Kidney (tissue), 13 donors: ENCODE measurements at regions not wholly inside any gene's neighbourhood (a gene's known extent, or its start where the extent isn't known, plus 50 kb on each side); places are given as distances from the start of the nearest gene placed in this dataset.

ENCODE experiments used
- DNase-seq, 5 donors: peaks; one replicate each; pipeline ENCODE4 v3.0.0-alpha.2; 2013 to 2020
- FAIRE-seq: peaks from 2 replicates; lab custom pipeline; 2012; peaks lifted over from hg19 to GRCh38; lab: Jason Lieb, UNC
- H3K27ac ChIP-seq, 2 donors: one replicate each; pipeline ENCODE4 v1.7.0; 2013; ENCODE audit warnings: low read depth in 2 of 2, low read length in 2 of 2, inconsistent platforms in 1 of 2
- H3K27me3 ChIP-seq: one replicate; pipeline ENCODE4 v1.7.1; 2013; ENCODE audit warnings: low read length, inconsistent platforms; ENCODE audit not compliant: control insufficient read depth, insufficient read depth
- H3K36me3 ChIP-seq, 3 donors: one replicate each; pipeline versions ENCODE4 v1.7.0 to v1.7.1; 2013; ENCODE audit warnings: low read length in 3 of 3, control low read depth in 1 of 3, inconsistent platforms in 1 of 3; ENCODE audit not compliant: insufficient read depth in 3 of 3, control insufficient read depth in 2 of 3
- H3K4me1 ChIP-seq, 3 donors: one replicate each; pipeline versions ENCODE4 v1.7.0 to v1.7.1; 2013; ENCODE audit warnings: low read length in 3 of 3, inconsistent platforms in 1 of 3, low read depth in 1 of 3; ENCODE audit not compliant: control insufficient read depth in 2 of 3, insufficient read depth in 2 of 3
- H3K4me3 ChIP-seq, 3 donors: one replicate each; pipeline versions ENCODE4 v1.7.0 to v1.8.1; 2013; ENCODE audit warnings: low read length in 3 of 3, control low read depth in 1 of 3, inconsistent platforms in 1 of 3
- H3K9ac ChIP-seq, 3 donors: one replicate each; pipeline versions ENCODE4 v1.7.0 to v1.7.1; 2013; ENCODE audit warnings: low read length in 3 of 3, control low read depth in 1 of 3, inconsistent platforms in 1 of 3
- H3K9me3 ChIP-seq, 3 donors: one replicate each; pipeline versions ENCODE4 v1.7.0 to v1.7.1; 2013; ENCODE audit warnings: low read length in 3 of 3, control low read depth in 1 of 3, inconsistent platforms in 1 of 3; ENCODE audit not compliant: control insufficient read depth in 2 of 3, insufficient read depth in 1 of 3
- intact Hi-C: fragments of 100-400 bp; cut with DNase I; formaldehyde crosslinking; loops from one replicate; pipeline ENCODE4 v1.11.1; 2022
- TF ChIP-seq, protein P1 (sequence below): IDR thresholded peaks from 3 replicates; pipeline ENCODE4 v1.5.1; 2012; ENCODE audit warnings: mild to moderate bottlenecking, moderate library complexity, borderline replicate concordance; ENCODE audit not compliant: insufficient read depth; ENCODE audit errors: extremely low read depth
- donor health status: control.
- donor health status: control.
- donor health status: control.
- donor health status: control.
- donor health status: control.
- donor health status: DM: yes; HTN: yes; CAD: no.
- donor health status: Normal renal cell carcinoma (clear cell type).

DNA sequence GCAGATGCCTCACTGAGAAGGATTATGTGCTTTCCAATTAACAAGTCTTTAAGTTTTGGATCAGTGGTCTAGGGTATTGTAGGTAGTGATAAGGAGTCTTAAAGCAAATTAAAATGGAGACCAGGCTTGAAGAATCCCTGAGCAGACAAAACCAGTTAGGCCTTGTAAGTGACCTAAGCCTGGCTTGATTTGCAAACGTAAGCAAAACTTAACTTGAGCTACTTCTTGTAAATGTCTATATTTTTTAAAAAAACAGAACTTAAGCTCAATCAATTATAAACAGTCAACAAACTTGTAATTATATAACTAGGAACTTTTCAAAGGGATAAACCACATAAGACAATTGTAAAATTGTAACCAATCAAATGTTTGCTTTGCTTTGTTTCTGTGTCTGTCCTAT, 72.7 kb upstream of the NALF2 start:
- H3K4me3 ChIP-seq, result no peak overlapping the region
- H3K27ac ChIP-seq, result no peak overlapping the region
- no peaks in the 10 kb centered on the region for H3K36me3 ChIP-seq
- TF ChIP-seq, protein P1, sequence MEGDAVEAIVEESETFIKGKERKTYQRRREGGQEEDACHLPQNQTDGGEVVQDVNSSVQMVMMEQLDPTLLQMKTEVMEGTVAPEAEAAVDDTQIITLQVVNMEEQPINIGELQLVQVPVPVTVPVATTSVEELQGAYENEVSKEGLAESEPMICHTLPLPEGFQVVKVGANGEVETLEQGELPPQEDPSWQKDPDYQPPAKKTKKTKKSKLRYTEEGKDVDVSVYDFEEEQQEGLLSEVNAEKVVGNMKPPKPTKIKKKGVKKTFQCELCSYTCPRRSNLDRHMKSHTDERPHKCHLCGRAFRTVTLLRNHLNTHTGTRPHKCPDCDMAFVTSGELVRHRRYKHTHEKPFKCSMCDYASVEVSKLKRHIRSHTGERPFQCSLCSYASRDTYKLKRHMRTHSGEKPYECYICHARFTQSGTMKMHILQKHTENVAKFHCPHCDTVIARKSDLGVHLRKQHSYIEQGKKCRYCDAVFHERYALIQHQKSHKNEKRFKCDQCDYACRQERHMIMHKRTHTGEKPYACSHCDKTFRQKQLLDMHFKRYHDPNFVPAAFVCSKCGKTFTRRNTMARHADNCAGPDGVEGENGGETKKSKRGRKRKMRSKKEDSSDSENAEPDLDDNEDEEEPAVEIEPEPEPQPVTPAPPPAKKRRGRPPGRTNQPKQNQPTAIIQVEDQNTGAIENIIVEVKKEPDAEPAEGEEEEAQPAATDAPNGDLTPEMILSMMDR, result no peak
- DNase-seq, result no peak
- H3K4me1 ChIP-seq, result no peaks in the 10 kb centered on the region
- H3K9ac ChIP-seq, result no peak overlapping the region
- H3K27me3 ChIP-seq, result peaks cover 4% of the 10 kb centered on the region
- intact Hi-C loops, result no loop called here
- H3K9me3 ChIP-seq, result no peaks in the 10 kb centered on the region
- FAIRE-seq, result peak; percentile 32

DNA sequence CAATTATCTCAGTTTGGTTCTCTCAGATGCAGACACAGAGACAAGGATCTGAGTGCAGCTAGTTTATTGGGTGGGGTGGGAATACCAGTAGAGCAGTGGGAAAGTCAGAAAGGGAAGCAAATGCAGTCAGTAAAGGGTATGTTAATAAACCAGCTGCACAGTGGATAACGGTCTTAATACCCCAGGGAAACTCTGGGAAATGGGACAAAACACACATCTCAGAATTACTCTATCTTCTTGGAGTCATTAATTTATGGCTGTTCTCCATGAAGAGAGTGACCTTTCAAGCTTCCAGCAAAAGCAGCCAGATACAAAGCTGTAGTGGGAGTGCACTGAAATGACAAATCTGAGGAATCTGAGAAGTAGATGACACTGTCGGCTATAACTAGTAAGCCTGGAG, 73.3 kb upstream of the NALF2 start:
- Histone ChIP-seq H3K9ac (no peak overlapping the region), H3K36me3 (no peaks in the 10 kb centered on the region), H3K4me1 (no peaks in the 10 kb centered on the region), H3K4me3 (no peak overlapping the region), H3K27me3 (peaks cover 4% of the 10 kb centered on the region), H3K27ac (no peak overlapping the region), H3K9me3 (no peaks in the 10 kb centered on the region)
- TF ChIP-seq, protein P1, result no peak
- DNase-seq, result peak in 2 of 5 donors; percentile 6 to 13
- FAIRE-seq, result no peak
- intact Hi-C loops, result no loop called here

DNA sequence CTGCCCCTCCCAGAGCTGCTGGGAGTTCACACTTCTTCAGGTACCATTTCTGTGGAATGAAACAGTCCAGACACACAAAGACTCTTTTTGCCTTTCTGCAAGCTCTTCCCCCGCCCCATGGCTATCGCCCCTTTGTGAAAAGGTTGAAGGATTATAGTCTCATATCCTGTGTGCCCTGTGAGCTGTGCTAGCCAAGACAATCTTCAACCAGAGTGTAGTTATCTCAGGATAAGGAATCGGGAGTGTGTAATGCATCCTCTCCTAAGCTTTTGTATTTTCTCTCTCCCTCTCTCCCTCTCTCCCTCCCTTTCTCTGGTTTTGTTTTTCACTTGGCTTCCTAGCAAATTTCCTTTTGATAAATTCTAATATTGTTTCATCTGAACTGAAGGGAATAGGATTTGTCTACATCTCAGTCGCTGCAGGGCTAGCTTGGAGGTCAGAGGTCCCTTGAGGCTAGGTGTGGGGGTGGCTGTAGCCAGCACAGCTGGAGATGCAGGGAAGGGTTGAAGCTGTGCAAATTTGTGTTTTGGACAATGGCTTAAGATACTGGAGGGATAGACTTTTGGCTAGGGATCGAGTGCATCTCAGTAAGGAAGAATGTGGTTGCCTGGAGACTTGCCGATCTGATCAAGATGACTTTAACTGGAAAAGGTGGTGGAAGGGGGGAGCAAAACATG, 74.6 kb upstream of the NALF2 start:
- Histone ChIP-seq H3K27ac (no peak overlapping the region), H3K9me3 (no peaks in the 10 kb centered on the region), H3K27me3 (peaks cover 4% of the 10 kb centered on the region), H3K4me3 (no peak overlapping the region), H3K4me1 (no peaks in the 10 kb centered on the region), H3K36me3 (no peaks in the 10 kb centered on the region), H3K9ac (no peak overlapping the region)
- DNase-seq (no peak), FAIRE-seq (no peak)
- TF ChIP-seq, protein P1, result no peak
- intact Hi-C loops, result no loop called here

DNA sequence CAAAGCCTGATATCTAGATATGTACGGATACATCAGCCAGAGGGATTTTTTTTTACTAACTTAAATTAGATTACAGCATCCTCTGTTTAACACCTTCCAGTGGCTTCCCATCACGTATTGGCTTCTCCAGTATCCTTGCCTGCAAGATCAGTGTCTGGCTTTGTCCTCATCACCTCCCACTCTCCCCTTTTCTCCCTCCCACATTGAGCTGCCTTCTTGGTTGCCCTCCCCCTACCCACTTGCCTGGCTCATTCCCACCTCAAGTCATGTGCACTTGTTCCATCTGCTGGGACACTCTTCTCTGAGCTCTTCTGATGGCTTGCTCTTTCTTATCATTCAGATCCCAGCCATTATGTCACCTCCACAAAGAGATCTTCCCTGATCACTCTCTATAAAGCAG, 75.9 kb upstream of the NALF2 start:
- FAIRE-seq, result no peak
- intact Hi-C loops, result no loop called here
- TF ChIP-seq, protein P1, result no peak

More for the DNA sequence above, 75.9 kb upstream of the NALF2 start:
- Histone ChIP-seq H3K36me3 (no peaks in the 10 kb centered on the region), H3K9ac (no peak overlapping the region), H3K27me3 (peaks cover 4% of the 10 kb centered on the region), H3K4me3 (no peak overlapping the region), H3K9me3 (no peaks in the 10 kb centered on the region), H3K27ac (no peak overlapping the region), H3K4me1 (no peaks in the 10 kb centered on the region)
- no peak for DNase-seq
